OCI-LY1 (cell line): ENCODE measurements at regions not wholly inside any gene's neighbourhood (a gene's known extent, or its start where the extent isn't known, plus 50 kb on each side); places are given as distances from the start of the nearest gene placed in this dataset.

Source experiments
- H2AFZ ChIP-seq: fragments of 200-600 bp; sonication (generic), shearing (Covaris generic); 2 replicates; pipeline ENCODE4 v1.6.0; 2014; ENCODE audit warnings: antibody characterized with exemption, mild to moderate bottlenecking, low read length
- H3F3A ChIP-seq: fragments of 200-600 bp; sonication (generic), shearing (Covaris generic); 2 replicates; pipeline ENCODE4 v1.6.0; 2014; ENCODE audit warnings: mild to moderate bottlenecking, antibody characterized with exemption, low read length, moderate library complexity; ENCODE audit not compliant: insufficient read depth
- H3K27ac ChIP-seq: fragments of 200-600 bp; sonication (generic); 2 replicates; pipeline ENCODE4 v1.5.1; 2014; ENCODE audit warnings: low read length, mixed run types, mild to moderate bottlenecking, low read depth; ENCODE audit not compliant: poor library complexity, severe bottlenecking
- H3K27me3 ChIP-seq: fragments of 200-600 bp; sonication (generic); 2 replicates; pipeline ENCODE4 v1.6.0; 2014; ENCODE audit warnings: antibody characterized with exemption, mild to moderate bottlenecking, low read length, moderate library complexity; ENCODE audit not compliant: insufficient read depth
- H3K36me3 ChIP-seq: fragments of 200-600 bp; sonication (generic); 2 replicates; pipeline ENCODE4 v1.6.1; 2014; ENCODE audit warnings: mild to moderate bottlenecking, antibody characterized with exemption, low read length, moderate library complexity, mixed read lengths; ENCODE audit not compliant: insufficient read depth
- H3K4me1 ChIP-seq: fragments of 200-600 bp; sonication (generic); 2 replicates; pipeline ENCODE4 v1.5.1; 2014; ENCODE audit warnings: mild to moderate bottlenecking, low read length, moderate library complexity; ENCODE audit not compliant: insufficient read depth, severe bottlenecking
- H3K4me2 ChIP-seq: fragments of 200-600 bp; sonication (generic), shearing (Covaris generic); 2 replicates; pipeline ENCODE4 v1.6.1; 2014; ENCODE audit warnings: low read length
- H3K4me3 ChIP-seq: fragments of 200-600 bp; sonication (generic); 2 replicates; pipeline ENCODE4 v1.5.1; 2014; ENCODE audit warnings: low read length, low read depth, mild to moderate bottlenecking, mixed read lengths; ENCODE audit not compliant: poor library complexity, severe bottlenecking
- H3K79me2 ChIP-seq: fragments of 200-600 bp; shearing (Covaris generic); 2 replicates; pipeline ENCODE4 v1.6.1; 2016; ENCODE audit warnings: mixed run types, low read length, mixed read lengths; ENCODE audit not compliant: insufficient read depth
- H3K9ac ChIP-seq: fragments of 200-600 bp; sonication (generic), shearing (Covaris generic); 2 replicates; pipeline ENCODE4 v1.6.1; 2014; ENCODE audit warnings: mild to moderate bottlenecking, low read length, mixed read lengths
- H3K9me2 ChIP-seq: fragments of 200-600 bp; sonication (generic), shearing (Covaris generic); 2 replicates; pipeline ENCODE4 v1.6.1; 2014; ENCODE audit warnings: low read depth, mild to moderate bottlenecking, low read length, mixed read lengths
- H3K9me3 ChIP-seq: fragments of 200-600 bp; shearing (Covaris generic); 2 replicates; pipeline ENCODE4 v1.6.1; 2014; ENCODE audit warnings: low read length, mixed read lengths
- H4K20me1 ChIP-seq: fragments of 200-600 bp; sonication (generic), shearing (Covaris generic); 2 replicates; pipeline ENCODE4 v1.6.0; 2016; ENCODE audit warnings: mild to moderate bottlenecking, low read length; ENCODE audit not compliant: insufficient read depth
- EZH2 ChIP-seq: fragments of 200-600 bp; sonication (generic), shearing (Covaris generic); IDR thresholded peaks from 2 replicates; pipeline ENCODE4 v1.8.0; 2017; ENCODE audit warnings: borderline replicate concordance, mixed run types, mild to moderate bottlenecking, antibody characterized with exemption, low read length, moderate library complexity, mixed read lengths
- TF ChIP-seq, protein P1 (sequence below): fragments of 200-600 bp; sonication (generic), shearing (Covaris generic); IDR thresholded peaks from 2 replicates; pipeline ENCODE4 v1.5.1; 2017; ENCODE audit warnings: mild to moderate bottlenecking, antibody characterized with exemption, low read length, moderate library complexity, mixed read lengths

DNA sequence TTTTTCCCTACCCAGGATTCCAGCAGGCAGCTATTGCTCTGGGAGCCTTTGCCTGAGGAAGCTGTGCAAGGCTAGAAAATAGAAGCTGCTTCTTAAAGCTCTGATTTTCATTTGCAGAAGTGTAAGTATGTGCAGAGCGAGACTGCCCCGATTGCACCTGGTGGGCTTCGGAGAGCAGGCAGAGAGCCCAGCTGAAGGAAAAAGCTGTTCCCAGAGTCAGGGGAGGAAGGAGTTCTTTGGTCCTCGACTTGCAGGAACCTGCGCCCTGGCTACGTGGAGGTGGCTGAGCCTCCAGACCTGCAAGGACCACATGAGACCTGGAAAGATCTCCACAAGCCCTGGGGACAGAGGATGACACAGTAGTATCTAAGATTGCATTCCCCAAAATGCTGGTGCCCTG is 235.0 kb upstream of the ARGLU1 start:
- no peaks in the 10 kb centered on the region for H3K36me3 ChIP-seq
- no peaks in the 10 kb centered on the region for H4K20me1 ChIP-seq
- H2AFZ ChIP-seq, result no peak overlapping the region
- H3K4me3 ChIP-seq, result no peak overlapping the region
- H3K4me1 ChIP-seq, result no peaks in the 10 kb centered on the region
- H3K27me3 ChIP-seq, result no peaks in the 10 kb centered on the region
- no peaks in the 10 kb centered on the region for H3K9me2 ChIP-seq
- no peak overlapping the region for H3K9ac ChIP-seq
- TF ChIP-seq EZH2, result no peak
- TF ChIP-seq, protein P1, sequence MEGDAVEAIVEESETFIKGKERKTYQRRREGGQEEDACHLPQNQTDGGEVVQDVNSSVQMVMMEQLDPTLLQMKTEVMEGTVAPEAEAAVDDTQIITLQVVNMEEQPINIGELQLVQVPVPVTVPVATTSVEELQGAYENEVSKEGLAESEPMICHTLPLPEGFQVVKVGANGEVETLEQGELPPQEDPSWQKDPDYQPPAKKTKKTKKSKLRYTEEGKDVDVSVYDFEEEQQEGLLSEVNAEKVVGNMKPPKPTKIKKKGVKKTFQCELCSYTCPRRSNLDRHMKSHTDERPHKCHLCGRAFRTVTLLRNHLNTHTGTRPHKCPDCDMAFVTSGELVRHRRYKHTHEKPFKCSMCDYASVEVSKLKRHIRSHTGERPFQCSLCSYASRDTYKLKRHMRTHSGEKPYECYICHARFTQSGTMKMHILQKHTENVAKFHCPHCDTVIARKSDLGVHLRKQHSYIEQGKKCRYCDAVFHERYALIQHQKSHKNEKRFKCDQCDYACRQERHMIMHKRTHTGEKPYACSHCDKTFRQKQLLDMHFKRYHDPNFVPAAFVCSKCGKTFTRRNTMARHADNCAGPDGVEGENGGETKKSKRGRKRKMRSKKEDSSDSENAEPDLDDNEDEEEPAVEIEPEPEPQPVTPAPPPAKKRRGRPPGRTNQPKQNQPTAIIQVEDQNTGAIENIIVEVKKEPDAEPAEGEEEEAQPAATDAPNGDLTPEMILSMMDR, result no peak
- H3K9me3 ChIP-seq, result no peaks in the 10 kb centered on the region
- H3K4me2 ChIP-seq, result no peak overlapping the region
- no peaks in the 10 kb centered on the region for H3F3A ChIP-seq
- no peak overlapping the region for H3K27ac ChIP-seq
- H3K79me2 ChIP-seq, result no peaks in the 10 kb centered on the region

DNA sequence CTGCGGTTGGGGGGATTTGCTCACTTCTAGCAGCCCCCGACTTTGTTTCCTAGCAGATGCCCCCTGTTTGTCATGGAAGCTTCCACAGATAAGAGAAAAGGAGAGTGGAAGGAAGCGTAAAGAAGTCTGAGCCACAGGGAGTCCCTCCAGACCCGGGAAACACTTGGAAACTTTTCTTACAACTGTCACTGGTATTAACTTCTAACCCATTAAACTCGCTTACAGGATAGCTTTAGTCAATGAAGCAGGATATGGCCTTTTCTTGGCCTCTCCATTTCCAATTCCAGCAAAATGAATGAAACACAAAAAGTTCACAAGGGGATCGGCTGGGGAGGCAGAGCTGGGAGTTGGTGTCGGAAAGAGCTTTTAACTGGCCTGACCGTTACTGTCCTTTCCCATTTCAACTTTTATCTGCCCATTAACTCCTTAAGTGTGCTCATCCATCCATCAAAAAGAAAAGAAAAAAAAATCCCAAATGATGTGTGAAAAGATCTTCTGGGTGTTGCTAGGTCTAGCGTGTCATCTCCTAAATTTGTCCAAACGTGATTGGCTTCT is 231.9 kb upstream of the ARGLU1 start:
- H3K4me2 ChIP-seq, result no peak overlapping the region
- no peak overlapping the region for H3K4me3 ChIP-seq
- no peaks in the 10 kb centered on the region for H3K79me2 ChIP-seq
- no peaks in the 10 kb centered on the region for H3K27me3 ChIP-seq
- H3K36me3 ChIP-seq, result no peaks in the 10 kb centered on the region
- H2AFZ ChIP-seq, result no peak overlapping the region
- no peaks in the 10 kb centered on the region for H3K9me3 ChIP-seq
- H3K9me2 ChIP-seq, result no peaks in the 10 kb centered on the region
- H3K27ac ChIP-seq, result no peak overlapping the region
- TF ChIP-seq, protein P1, result no peak
- TF ChIP-seq EZH2, result no peak
- H4K20me1 ChIP-seq, result no peaks in the 10 kb centered on the region
- H3K9ac ChIP-seq, result no peak overlapping the region
- no peaks in the 10 kb centered on the region for H3F3A ChIP-seq
- H3K4me1 ChIP-seq, result no peaks in the 10 kb centered on the region

DNA sequence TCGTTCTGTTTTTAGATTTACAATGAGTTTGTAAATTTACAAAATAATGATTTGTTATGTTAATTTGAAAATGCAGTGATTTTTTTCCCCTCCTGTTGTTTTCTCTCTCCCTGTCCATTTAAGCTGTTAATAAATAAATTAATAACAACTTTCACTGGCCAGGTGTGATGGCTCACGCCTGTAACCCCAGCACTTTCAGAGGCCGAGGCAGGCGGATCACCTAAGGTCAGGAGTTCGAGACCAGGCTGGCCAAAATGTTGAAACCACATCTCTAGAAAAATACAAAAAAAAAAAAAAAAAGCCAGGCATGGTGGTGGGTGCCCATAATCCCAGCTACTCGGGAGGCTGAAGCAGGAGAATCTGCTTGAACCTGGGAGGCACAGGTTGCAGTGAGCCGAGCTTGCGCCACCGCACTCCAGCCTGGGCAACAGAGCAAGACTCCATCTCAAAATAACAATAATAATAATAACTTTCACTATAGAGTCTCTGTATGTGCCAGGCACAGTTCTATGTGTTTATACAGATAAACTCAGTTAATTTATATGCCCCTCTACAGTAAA is 229.2 kb upstream of the ARGLU1 start:
- Histone ChIP-seq H3K27ac (no peak overlapping the region), H3K4me2 (no peak overlapping the region)

More for the DNA sequence above, 229.2 kb upstream of the ARGLU1 start:
- H3K9ac ChIP-seq, result no peak overlapping the region
- no peaks in the 10 kb centered on the region for H3K27me3 ChIP-seq
- H3K9me3 ChIP-seq, result no peaks in the 10 kb centered on the region
- H4K20me1 ChIP-seq, result no peaks in the 10 kb centered on the region
- no peaks in the 10 kb centered on the region for H3F3A ChIP-seq
- H2AFZ ChIP-seq, result no peak overlapping the region
- no peak for TF ChIP-seq EZH2
- TF ChIP-seq, protein P1, result no peak
- no peaks in the 10 kb centered on the region for H3K9me2 ChIP-seq
- H3K4me3 ChIP-seq, result no peak overlapping the region
- H3K36me3 ChIP-seq, result no peaks in the 10 kb centered on the region
- H3K79me2 ChIP-seq, result no peaks in the 10 kb centered on the region
- no peaks in the 10 kb centered on the region for H3K4me1 ChIP-seq
